Peyer's patch (tissue), 4 donors: ENCODE measurements at regions not wholly inside any gene's neighbourhood (a gene's known extent, or its start where the extent isn't known, plus 50 kb on each side); places are given as distances from the start of the nearest gene placed in this dataset.

Experiments
- DNase-seq, 3 donors: peaks; one replicate each; pipeline ENCODE4 v3.0.0-alpha.2; 2017 to 2019
- H3K27ac ChIP-seq, 4 donors: fragments of 200-600 bp; sonication (generic); one replicate each; pipeline ENCODE4 v1.5.1; 2016 to 2019
- H3K27me3 ChIP-seq, 2 donors: fragments of 200-600 bp; sonication (generic); one replicate each; pipeline ENCODE4 v1.5.1; 2019
- H3K36me3 ChIP-seq, 3 donors: fragments of 200-600 bp; sonication (generic); one replicate each; pipeline ENCODE4 v1.5.1; 2016 to 2019
- H3K4me1 ChIP-seq, 4 donors: fragments of 200-600 bp; sonication (generic); one replicate each; pipeline ENCODE4 v1.5.1; 2016 to 2019
- H3K4me3 ChIP-seq, 4 donors: fragments of 200-600 bp; sonication (generic); 1 replicate in 3 of 4; 2 replicates in 1 of 4; pipeline ENCODE4 v1.5.1; 2016 to 2019; ENCODE audit warnings: mild to moderate bottlenecking in 1 of 4
- H3K9me3 ChIP-seq, 4 donors: fragments of 200-600 bp; sonication (generic); one replicate each; pipeline ENCODE4 v1.5.1; 2016 to 2019; ENCODE audit warnings: mild to moderate bottlenecking in 1 of 4
- CTCF ChIP-seq, 6 experiments: fragments of 450-650 bp in 4 of 6; fragments of 200-600 bp in 2 of 6; sonication (generic) in 1 of 6; IDR thresholded peaks; one replicate each; pipeline ENCODE4 v1.5.1; 2017 to 2019; ENCODE audit warnings: antibody characterized with exemption in 6 of 6, mild to moderate bottlenecking in 3 of 6, moderate library complexity in 1 of 6
- POLR2A ChIP-seq, 2 donors: fragments of 450-650 bp; IDR thresholded peaks; one replicate each; pipeline ENCODE4 v1.5.1; 2017; ENCODE audit warnings: antibody characterized with exemption in 2 of 2, mild to moderate bottlenecking in 2 of 2, moderate library complexity in 2 of 2

- Histone ChIP-seq H3K36me3 (no peaks in the 10 kb centered on the region), H3K4me1 (no peaks in the 10 kb centered on the region), H3K27me3 (no peaks in the 10 kb centered on the region), H3K27ac (no peak overlapping the region), H3K9me3 (no peaks in the 10 kb centered on the region), H3K4me3 (no peak overlapping the region)
- DNase-seq = no peak
- no peak for TF ChIP-seq POLR2A (IDR thresholded peaks at IDR 0.05)
- no peak for TF ChIP-seq CTCF (IDR thresholded peaks at IDR 0.05)
These were observed 120.8 kb upstream of the POU1F1 start for GRCh38 chr3:87397211-87397610.

GRCh38 chr3:87390821-87391220, 114.4 kb upstream of the POU1F1 start:
- H3K4me3 ChIP-seq = no peak overlapping the region
- H3K27ac ChIP-seq = no peak overlapping the region
- H3K27me3 ChIP-seq = no peaks in the 10 kb centered on the region
- DNase-seq = no peak
- H3K9me3 ChIP-seq = no peaks in the 10 kb centered on the region
- no peaks in the 10 kb centered on the region for H3K36me3 ChIP-seq
- no peaks in the 10 kb centered on the region for H3K4me1 ChIP-seq
- TF ChIP-seq CTCF (IDR thresholded peaks at IDR 0.05) (no peak), POLR2A (IDR thresholded peaks at IDR 0.05) (no peak)

- H3K36me3 ChIP-seq = no peaks in the 10 kb centered on the region
- no peak for DNase-seq
- H3K27ac ChIP-seq = no peak overlapping the region
- H3K27me3 ChIP-seq = no peaks in the 10 kb centered on the region
- no peak for TF ChIP-seq POLR2A (IDR thresholded peaks at IDR 0.05)
- TF ChIP-seq CTCF (IDR thresholded peaks at IDR 0.05) = no peak
- H3K4me1 ChIP-seq = no peaks in the 10 kb centered on the region
- no peaks in the 10 kb centered on the region for H3K9me3 ChIP-seq
- no peak overlapping the region for H3K4me3 ChIP-seq
These were observed 114.0 kb upstream of the POU1F1 start for GRCh38 chr3:87390353-87390752.

- no peaks in the 10 kb centered on the region for H3K36me3 ChIP-seq
- no peak overlapping the region for H3K27ac ChIP-seq
- no peak for DNase-seq
- no peaks in the 10 kb centered on the region for H3K4me1 ChIP-seq
- H3K4me3 ChIP-seq = no peak overlapping the region
- no peaks in the 10 kb centered on the region for H3K9me3 ChIP-seq
- TF ChIP-seq CTCF (IDR thresholded peaks at IDR 0.05) = no peak
- no peak for TF ChIP-seq POLR2A (IDR thresholded peaks at IDR 0.05)
- H3K27me3 ChIP-seq = no peaks in the 10 kb centered on the region
These were observed 98.9 kb upstream of the POU1F1 start for GRCh38 chr3:87375231-87375682.

GRCh38 chr3:87370007-87370406, 93.6 kb upstream of the POU1F1 start:
- no peaks in the 10 kb centered on the region for H3K9me3 ChIP-seq
- H3K36me3 ChIP-seq = no peaks in the 10 kb centered on the region
- TF ChIP-seq CTCF (IDR thresholded peaks at IDR 0.05) (no peak), POLR2A (IDR thresholded peaks at IDR 0.05) (no peak)
- no peak overlapping the region for H3K4me3 ChIP-seq
- DNase-seq = no peak
- no peak overlapping the region for H3K27ac ChIP-seq
- H3K27me3 ChIP-seq = no peaks in the 10 kb centered on the region
- no peaks in the 10 kb centered on the region for H3K4me1 ChIP-seq

- Histone ChIP-seq H3K4me3 (no peak overlapping the region), H3K27me3 (no peaks in the 10 kb centered on the region), H3K27ac (no peak overlapping the region), H3K36me3 (no peaks in the 10 kb centered on the region), H3K4me1 (no peaks in the 10 kb centered on the region), H3K9me3 (no peaks in the 10 kb centered on the region)
- no peak for DNase-seq
- TF ChIP-seq CTCF (IDR thresholded peaks at IDR 0.05) (no peak), POLR2A (IDR thresholded peaks at IDR 0.05) (no peak)
These were observed 91.4 kb upstream of the POU1F1 start for GRCh38 chr3:87367736-87368135.
